ENCODE measurements at regions not wholly inside any gene's neighbourhood (a gene's known extent, or its start where the extent isn't known, plus 50 kb on each side); places are given as distances from the start of the nearest gene placed in this dataset.

DNA sequence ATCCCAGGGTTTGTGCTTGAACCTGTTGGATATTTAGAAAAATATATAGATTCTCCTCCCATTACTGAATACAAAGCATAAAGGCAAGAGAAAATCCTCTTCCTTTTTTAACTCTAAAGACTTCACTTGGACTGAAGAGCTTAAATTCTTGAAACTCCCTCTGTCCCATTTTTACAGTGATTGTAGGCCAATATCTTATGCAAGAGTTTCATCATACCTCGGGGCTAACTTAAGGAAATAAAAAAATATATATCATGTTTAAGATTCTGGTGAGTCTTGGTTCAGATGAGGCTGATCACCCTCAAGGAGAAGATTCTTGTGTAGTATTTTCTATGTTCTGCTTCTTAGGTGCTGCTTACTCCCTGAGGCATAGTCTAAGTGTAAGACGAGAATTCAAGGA lies 1449.6 kb downstream of the C4orf33 start:
- in situ Hi-C loops (cut with MboI; ENCODE audit: low sequenced_read_pairs): no loop called here
- no peaks in the 10 kb centered on the region for H3K9me1 ChIP-seq (ENCODE audit: insufficient read depth, low read length)
- no peak overlapping the region for H2AFZ ChIP-seq (replicated peaks; ENCODE audit: low read length, poor library complexity)
- no peak overlapping the region for H3K56ac ChIP-seq (ENCODE audit: extremely low read depth, insufficient read depth, low read length)
- H3K79me1 ChIP-seq (ENCODE audit: low read depth in 1 of 2, low read length in 2 of 2): no peaks in the 10 kb centered on the region
- no peaks in the 10 kb centered on the region for H4K20me1 ChIP-seq (ENCODE audit: insufficient read depth, low read length)
- no peak overlapping the region for H4K5ac ChIP-seq (ENCODE audit: low read depth, low read length)
- H3K23ac ChIP-seq (ENCODE audit: low read depth, low read length): no peak overlapping the region
- H3K36me3 ChIP-seq (ENCODE audit: control insufficient read depth, insufficient read depth, low read length): no peaks in the 10 kb centered on the region
- no peak overlapping the region for H4K8ac ChIP-seq (ENCODE audit: low read depth in 2 of 2, low read length in 2 of 2)
- no peak overlapping the region for H3K27ac ChIP-seq (ENCODE audit: insufficient read depth, low read length)
- H3K4ac ChIP-seq (ENCODE audit: low read depth, low read length): no peak overlapping the region
- no peak overlapping the region for H2AK9ac ChIP-seq (replicated peaks; ENCODE audit: low read depth, low read length, poor library complexity)
- DNase-seq (no peak), ATAC-seq (ENCODE audit: low read depth) (no peak)
- H3K4me2 ChIP-seq (ENCODE audit: low read depth, low read length): no peak overlapping the region
- H2AK5ac ChIP-seq (ENCODE audit: low read depth, low read length): no peak overlapping the region
- no peaks in the 10 kb centered on the region for H3K27me3 ChIP-seq (ENCODE audit: control insufficient read depth, insufficient read depth, low read length)
- H3K14ac ChIP-seq (replicated peaks; ENCODE audit: low read depth, low read length): no peak overlapping the region
- no peak overlapping the region for H2BK20ac ChIP-seq (ENCODE audit: low read depth, low read length)
- no peak overlapping the region for H2BK120ac ChIP-seq (ENCODE audit: low read depth, low read length)
- H3K4me1 ChIP-seq (ENCODE audit: control insufficient read depth, insufficient read depth, low read length): no peaks in the 10 kb centered on the region
- dilution Hi-C loops (cut with HindIII; ENCODE audit: low sequenced_read_pairs, unreplicated experiment): no loop called here
- intact Hi-C loops (cut with micrococcal nuclease): no loop called here
- ChIA-PET CTCF (no interaction called here), POLR2A (ENCODE audit: unreplicated experiment) (no interaction called here)
- no peak overlapping the region for H3K9ac ChIP-seq (ENCODE audit: low read depth, low read length)
- BruUV-seq (replicated peaks): no TSS peak
- H3K4me3 ChIP-seq (ENCODE audit: insufficient read depth, low read depth, low read length): no peak overlapping the region
- no peak overlapping the region for H2BK5ac ChIP-seq (ENCODE audit: low read depth, low read length, poor library complexity, severe bottlenecking)
- no peak overlapping the region for H4K91ac ChIP-seq (ENCODE audit: insufficient read depth, low read depth, low read length)
- H2BK15ac ChIP-seq (ENCODE audit: low read depth, low read length): no peak overlapping the region
- TF ChIP-seq, protein P1, sequence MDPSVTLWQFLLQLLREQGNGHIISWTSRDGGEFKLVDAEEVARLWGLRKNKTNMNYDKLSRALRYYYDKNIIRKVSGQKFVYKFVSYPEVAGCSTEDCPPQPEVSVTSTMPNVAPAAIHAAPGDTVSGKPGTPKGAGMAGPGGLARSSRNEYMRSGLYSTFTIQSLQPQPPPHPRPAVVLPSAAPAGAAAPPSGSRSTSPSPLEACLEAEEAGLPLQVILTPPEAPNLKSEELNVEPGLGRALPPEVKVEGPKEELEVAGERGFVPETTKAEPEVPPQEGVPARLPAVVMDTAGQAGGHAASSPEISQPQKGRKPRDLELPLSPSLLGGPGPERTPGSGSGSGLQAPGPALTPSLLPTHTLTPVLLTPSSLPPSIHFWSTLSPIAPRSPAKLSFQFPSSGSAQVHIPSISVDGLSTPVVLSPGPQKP (IDR thresholded peaks at IDR 0.05; ENCODE audit: borderline replicate concordance, low read depth, low read length): no peak
- TF ChIP-seq CHD1 (IDR thresholded peaks at IDR 0.05; ENCODE audit: low read depth, low read length) (no peak), RFX5 (IDR thresholded peaks at IDR 0.05; ENCODE audit: low read depth, low read length) (no peak), MAFK (IDR thresholded peaks at IDR 0.05; ENCODE audit: low read depth, low read length) (no peak), NFE2L2 (IDR thresholded peaks at IDR 0.05; ENCODE audit: low read depth, low read length) (no peak), MXI1 (IDR thresholded peaks at IDR 0.05; ENCODE audit: borderline replicate concordance, low read depth, low read length) (no peak), MAZ (IDR thresholded peaks at IDR 0.05; ENCODE audit: borderline replicate concordance, low read depth, low read length) (no peak), BHLHE40 (IDR thresholded peaks at IDR 0.05; ENCODE audit: low read depth, low read length) (no peak), RAD21 (IDR thresholded peaks at IDR 0.05; ENCODE audit: low read length) (no peak), SMC3 (IDR thresholded peaks at IDR 0.05; ENCODE audit: low read depth, low read length) (no peak), RCOR1 (IDR thresholded peaks at IDR 0.05; ENCODE audit: insufficient replicate concordance, low read length) (no peak)
- TF ChIP-seq, protein P2, sequence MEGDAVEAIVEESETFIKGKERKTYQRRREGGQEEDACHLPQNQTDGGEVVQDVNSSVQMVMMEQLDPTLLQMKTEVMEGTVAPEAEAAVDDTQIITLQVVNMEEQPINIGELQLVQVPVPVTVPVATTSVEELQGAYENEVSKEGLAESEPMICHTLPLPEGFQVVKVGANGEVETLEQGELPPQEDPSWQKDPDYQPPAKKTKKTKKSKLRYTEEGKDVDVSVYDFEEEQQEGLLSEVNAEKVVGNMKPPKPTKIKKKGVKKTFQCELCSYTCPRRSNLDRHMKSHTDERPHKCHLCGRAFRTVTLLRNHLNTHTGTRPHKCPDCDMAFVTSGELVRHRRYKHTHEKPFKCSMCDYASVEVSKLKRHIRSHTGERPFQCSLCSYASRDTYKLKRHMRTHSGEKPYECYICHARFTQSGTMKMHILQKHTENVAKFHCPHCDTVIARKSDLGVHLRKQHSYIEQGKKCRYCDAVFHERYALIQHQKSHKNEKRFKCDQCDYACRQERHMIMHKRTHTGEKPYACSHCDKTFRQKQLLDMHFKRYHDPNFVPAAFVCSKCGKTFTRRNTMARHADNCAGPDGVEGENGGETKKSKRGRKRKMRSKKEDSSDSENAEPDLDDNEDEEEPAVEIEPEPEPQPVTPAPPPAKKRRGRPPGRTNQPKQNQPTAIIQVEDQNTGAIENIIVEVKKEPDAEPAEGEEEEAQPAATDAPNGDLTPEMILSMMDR (conservative IDR thresholded peaks at IDR 0.05; ENCODE audit: low read depth, low read length): no peak
- TF ChIP-seq, protein P3, sequence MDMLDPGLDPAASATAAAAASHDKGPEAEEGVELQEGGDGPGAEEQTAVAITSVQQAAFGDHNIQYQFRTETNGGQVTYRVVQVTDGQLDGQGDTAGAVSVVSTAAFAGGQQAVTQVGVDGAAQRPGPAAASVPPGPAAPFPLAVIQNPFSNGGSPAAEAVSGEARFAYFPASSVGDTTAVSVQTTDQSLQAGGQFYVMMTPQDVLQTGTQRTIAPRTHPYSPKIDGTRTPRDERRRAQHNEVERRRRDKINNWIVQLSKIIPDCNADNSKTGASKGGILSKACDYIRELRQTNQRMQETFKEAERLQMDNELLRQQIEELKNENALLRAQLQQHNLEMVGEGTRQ (IDR thresholded peaks at IDR 0.05; ENCODE audit: low read depth, low read length): no peak
- no peaks in the 10 kb centered on the region for H3K9me3 ChIP-seq (ENCODE audit: control insufficient read depth, insufficient read depth, low read length)
- no CpG with 5 or more reads among the region's 2 CpGs for WGBS, 2 experiments (ENCODE audit: extremely low coverage in 2 of 2, insufficient read length in 1 of 2)
- H3K18ac ChIP-seq (ENCODE audit: low read depth, low read length): no peak overlapping the region

All from IMR-90 (cell line).